ENCODE measurements at regions not wholly inside any gene's neighbourhood (a gene's known extent, or its start where the extent isn't known, plus 50 kb on each side); places are given as distances from the start of the nearest gene placed in this dataset.

GRCh38 chr3:24890012-24890411 is 395.4 kb upstream of the THRB start:
- TF ChIP-seq POLR2A (IDR thresholded peaks at IDR 0.05) (no peak), CTCF (IDR thresholded peaks at IDR 0.05) (no peak)
